SK-N-MC (cell line): ENCODE measurements at regions not wholly inside any gene's neighbourhood (a gene's known extent, or its start where the extent isn't known, plus 50 kb on each side); places are given as distances from the start of the nearest gene placed in this dataset.

Experiments
- EZH2 ChIP-seq: fragments of 200-600 bp; sonication (generic); IDR thresholded peaks from one replicate; pipeline ENCODE4 v1.6.1; 2017; ENCODE audit warnings: antibody characterized with exemption
- POLR2AphosphoS5 ChIP-seq: IDR thresholded peaks from 2 replicates; pipeline ENCODE4 v1.6.1; 2012; ENCODE audit warnings: mild to moderate bottlenecking, low read depth, low read length, borderline replicate concordance

- no peak for TF ChIP-seq POLR2AphosphoS5
- no peak for TF ChIP-seq EZH2
Measured at GRCh38 chr12:127284021-127284420, 982.9 kb upstream of the TMEM132C start.
